ENCODE measurements at regions not wholly inside any gene's neighbourhood (a gene's known extent, or its start where the extent isn't known, plus 50 kb on each side); places are given as distances from the start of the nearest gene placed in this dataset.
A peak's percentile ranks its signal among the peaks of the same experiment; 100 is the strongest.

GRCh38 chr5:39665328-39665727 is 240.5 kb upstream of the DAB2 start:
- peaks cover 10% of the 10 kb centered on the region for H3K4me1 ChIP-seq (ENCODE audit: low read length)
- no peaks in the 10 kb centered on the region for H3F3A ChIP-seq (ENCODE audit: insufficient read depth, low read length)
- no peak overlapping the region for H2AFZ ChIP-seq (ENCODE audit: low read length)
- H3K9me2 ChIP-seq (replicated peaks; ENCODE audit: insufficient read depth, low read length), result no peaks in the 10 kb centered on the region
- peaks cover 42% of the 10 kb centered on the region for H3K27me3 ChIP-seq (replicated peaks; ENCODE audit: insufficient read depth, low read length)
- no peak overlapping the region for H3K9ac ChIP-seq (ENCODE audit: low read length)
- H3K9me3 ChIP-seq (replicated peaks; ENCODE audit: insufficient read depth, low read length), result no peaks in the 10 kb centered on the region
- no peak for DNase-seq
- TF ChIP-seq EZH2phosphoT487 (IDR thresholded peaks at IDR 0.05; ENCODE audit: low read length), result no peak
- no peak for TF ChIP-seq EZH2 (optimal IDR thresholded peaks at IDR 0.05; ENCODE audit: low read depth, low read length)
- no peak for TF ChIP-seq CTCF (IDR thresholded peaks at IDR 0.05; ENCODE audit: low read length)
- no peak overlapping the region for H3K27ac ChIP-seq (ENCODE audit: low read length)
- no peaks in the 10 kb centered on the region for H3K36me3 ChIP-seq (replicated peaks; ENCODE audit: insufficient read depth, low read length)
- no peak overlapping the region for H3K4me2 ChIP-seq (ENCODE audit: low read depth, low read length)
- H4K20me1 ChIP-seq (ENCODE audit: insufficient read depth, low read length), result no peaks in the 10 kb centered on the region
- H3K4me3 ChIP-seq (ENCODE audit: low read length), result no peak overlapping the region
- no peaks in the 10 kb centered on the region for H3K79me2 ChIP-seq (ENCODE audit: low read length)

- Histone ChIP-seq H3K4me3 (ENCODE audit: low read length) (no peak overlapping the region), H3K9me3 (replicated peaks; ENCODE audit: insufficient read depth, low read length) (no peaks in the 10 kb centered on the region), H3K9ac (ENCODE audit: low read length) (no peak overlapping the region), H4K20me1 (ENCODE audit: insufficient read depth, low read length) (no peaks in the 10 kb centered on the region), H3K27ac (ENCODE audit: low read length) (no peak overlapping the region), H3K4me2 (ENCODE audit: low read depth, low read length) (no peak overlapping the region), H3K79me2 (ENCODE audit: low read length) (no peaks in the 10 kb centered on the region), H3K4me1 (ENCODE audit: low read length) (peaks cover 22% of the 10 kb centered on the region), H2AFZ (ENCODE audit: low read length) (no peak overlapping the region), H3K36me3 (replicated peaks; ENCODE audit: insufficient read depth, low read length) (no peaks in the 10 kb centered on the region), H3F3A (ENCODE audit: insufficient read depth, low read length) (peaks cover 7% of the 10 kb centered on the region; the same call in 1 of the 2 replicates), H3K9me2 (replicated peaks; ENCODE audit: insufficient read depth, low read length) (no peaks in the 10 kb centered on the region), H3K27me3 (replicated peaks; ENCODE audit: insufficient read depth, low read length) (peaks cover 63% of the 10 kb centered on the region)
- no peak for TF ChIP-seq EZH2phosphoT487 (IDR thresholded peaks at IDR 0.05; ENCODE audit: low read length)
- no peak for TF ChIP-seq CTCF (IDR thresholded peaks at IDR 0.05; ENCODE audit: low read length)
- no peak for DNase-seq
Observed at GRCh38 chr5:39662945-39663344, 238.2 kb upstream of the DAB2 start.

- DNase-seq, result peak; percentile 44
- Histone ChIP-seq H3K27me3 (replicated peaks; ENCODE audit: insufficient read depth, low read length) (peaks cover 78% of the 10 kb centered on the region), H3F3A (ENCODE audit: insufficient read depth, low read length) (peaks cover 11% of the 10 kb centered on the region; the same call in 1 of the 2 replicates), H3K9me3 (replicated peaks; ENCODE audit: insufficient read depth, low read length) (no peaks in the 10 kb centered on the region), H3K9me2 (replicated peaks; ENCODE audit: insufficient read depth, low read length) (no peaks in the 10 kb centered on the region), H2AFZ (ENCODE audit: low read length) (no peak overlapping the region), H3K4me2 (ENCODE audit: low read depth, low read length) (no peak overlapping the region), H3K36me3 (replicated peaks; ENCODE audit: insufficient read depth, low read length) (no peaks in the 10 kb centered on the region), H3K4me1 (ENCODE audit: low read length) (peaks cover 22% of the 10 kb centered on the region), H3K4me3 (ENCODE audit: low read length) (no peak overlapping the region), H4K20me1 (ENCODE audit: insufficient read depth, low read length) (no peaks in the 10 kb centered on the region), H3K9ac (ENCODE audit: low read length) (no peak overlapping the region), H3K27ac (ENCODE audit: low read length) (no peak overlapping the region), H3K79me2 (ENCODE audit: low read length) (no peaks in the 10 kb centered on the region)
- TF ChIP-seq EZH2phosphoT487 (IDR thresholded peaks at IDR 0.05; ENCODE audit: low read length) (no peak), CTCF (IDR thresholded peaks at IDR 0.05; ENCODE audit: low read length) (no peak), EZH2 (optimal IDR thresholded peaks at IDR 0.05; ENCODE audit: low read depth, low read length) (no peak)
Observed at GRCh38 chr5:39661026-39661779, 236.4 kb upstream of the DAB2 start.

All from MM.1S (cell line).